ENCODE measurements at regions not wholly inside any gene's neighbourhood (a gene's known extent, or its start where the extent isn't known, plus 50 kb on each side); places are given as distances from the start of the nearest gene placed in this dataset.

- H3K27ac Mint-ChIP-seq = no peak overlapping the region
- H3K4me1 Mint-ChIP-seq (ENCODE audit: low read depth) = peaks cover 27% of the 10 kb centered on the region
- no peak overlapping the region for H3K4me3 Mint-ChIP-seq
- TF ChIP-seq CTCF (IDR thresholded peaks at IDR 0.05) = no peak
- H3K9me3 Mint-ChIP-seq = no peaks in the 10 kb centered on the region
- DNase-seq = no peak
- H3K36me3 Mint-ChIP-seq (ENCODE audit: low read depth) = no peaks in the 10 kb centered on the region
- peaks cover 12% of the 10 kb centered on the region for H3K27me3 Mint-ChIP-seq (ENCODE audit: insufficient read depth)
These were observed 106.7 kb upstream of the CNKSR3 start for GRCh38 chr6:154617175-154617574.

- no peak for TF ChIP-seq CTCF (IDR thresholded peaks at IDR 0.05)
- peaks cover 16% of the 10 kb centered on the region for H3K27me3 Mint-ChIP-seq (ENCODE audit: insufficient read depth)
- no peak overlapping the region for H3K4me3 Mint-ChIP-seq
These were observed 108.7 kb upstream of the CNKSR3 start for GRCh38 chr6:154619146-154619545.

GRCh38 chr6:154621686-154622085 lies 111.2 kb upstream of the CNKSR3 start:
- no peak for DNase-seq
- no peaks in the 10 kb centered on the region for H3K9me3 Mint-ChIP-seq
- H3K27me3 Mint-ChIP-seq (ENCODE audit: insufficient read depth) = peaks cover 18% of the 10 kb centered on the region
- TF ChIP-seq CTCF (IDR thresholded peaks at IDR 0.05) = no peak
- no peaks in the 10 kb centered on the region for H3K4me1 Mint-ChIP-seq (ENCODE audit: low read depth)
- H3K27ac Mint-ChIP-seq = no peak overlapping the region
- H3K36me3 Mint-ChIP-seq (ENCODE audit: low read depth) = 0 out of 2 replicates have a peak, but pooled peaks cover 4% of the 10 kb centered on the region
- no peak overlapping the region for H3K4me3 Mint-ChIP-seq

More at GRCh38 chr6:154619146-154619545, 108.7 kb upstream of the CNKSR3 start:
- no peak for DNase-seq
- Mint-ChIP-seq H3K4me1 (ENCODE audit: low read depth) (peaks cover 7% of the 10 kb centered on the region), H3K27ac (no peak overlapping the region), H3K36me3 (ENCODE audit: low read depth) (no peaks in the 10 kb centered on the region), H3K9me3 (no peaks in the 10 kb centered on the region)

GRCh38 chr6:154622618-154623336 lies 110.4 kb upstream of the SCAF8 start:
- Mint-ChIP-seq H3K4me1 (ENCODE audit: low read depth) (no peaks in the 10 kb centered on the region), H3K4me3 (no peak overlapping the region)

GRCh38 chr6:154623391-154623790 lies 109.8 kb upstream of the SCAF8 start:
- no peak for TF ChIP-seq CTCF (IDR thresholded peaks at IDR 0.05)
- H3K4me1 Mint-ChIP-seq (ENCODE audit: low read depth) = no peaks in the 10 kb centered on the region
- H3K27ac Mint-ChIP-seq = no peak overlapping the region
- no peak overlapping the region for H3K4me3 Mint-ChIP-seq
- H3K36me3 Mint-ChIP-seq (ENCODE audit: low read depth) = 0 out of 2 replicates have a peak, but pooled peaks cover 4% of the 10 kb centered on the region
- DNase-seq = no peak
- no peaks in the 10 kb centered on the region for H3K9me3 Mint-ChIP-seq
- peaks cover 24% of the 10 kb centered on the region for H3K27me3 Mint-ChIP-seq (ENCODE audit: insufficient read depth)

More at GRCh38 chr6:154622618-154623336, 110.4 kb upstream of the SCAF8 start:
- no peak for DNase-seq
- peaks cover 23% of the 10 kb centered on the region for H3K27me3 Mint-ChIP-seq (ENCODE audit: insufficient read depth)
- no peak for TF ChIP-seq CTCF (IDR thresholded peaks at IDR 0.05)
- H3K36me3 Mint-ChIP-seq (ENCODE audit: low read depth) = 0 out of 2 replicates have a peak, but pooled peaks cover 4% of the 10 kb centered on the region
- no peaks in the 10 kb centered on the region for H3K9me3 Mint-ChIP-seq
- no peak overlapping the region for H3K27ac Mint-ChIP-seq
